PC-9 (cell line): ENCODE measurements at regions not wholly inside any gene's neighbourhood (a gene's known extent, or its start where the extent isn't known, plus 50 kb on each side); places are given as distances from the start of the nearest gene placed in this dataset.

Experiments used
- EZH2 ChIP-seq: fragments of 200-600 bp; sonication (generic); IDR thresholded peaks from 2 replicates; pipeline ENCODE4 v1.8.0; 2017; ENCODE audit warnings: antibody characterized with exemption, low read depth
- TF ChIP-seq, protein P1 (sequence below): fragments of 200-600 bp; sonication (generic); conservative IDR thresholded peaks from 2 replicates; pipeline ENCODE4 v1.6.1; 2017; ENCODE audit warnings: mixed run types, antibody characterized with exemption, mild to moderate bottlenecking, moderate library complexity

DNA sequence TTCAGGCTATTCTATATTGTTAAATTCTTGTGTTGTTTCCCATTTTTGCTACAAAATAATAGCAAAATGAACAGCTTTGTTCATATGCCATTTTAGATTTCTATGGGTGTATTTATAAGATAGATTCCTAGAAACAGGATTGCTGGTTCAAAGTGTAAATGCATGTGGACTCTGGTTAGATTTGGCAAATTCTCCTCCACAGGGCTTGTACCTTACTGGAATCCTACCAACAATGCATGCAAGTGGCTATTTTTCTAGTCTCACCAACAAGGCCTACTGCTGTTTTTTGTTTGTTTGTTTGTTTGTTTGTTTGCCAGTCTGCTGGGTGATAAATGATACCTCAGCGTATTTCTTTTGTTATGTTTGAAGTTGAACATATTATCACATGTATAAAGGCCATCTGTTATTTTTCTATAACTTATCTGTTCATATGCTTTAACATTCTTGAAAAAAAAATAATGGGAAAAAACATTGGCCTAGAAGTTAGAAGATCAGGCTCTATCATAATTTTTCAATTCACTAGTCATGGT is 87.1 kb upstream of the AHR start:
- TF ChIP-seq, protein P1, sequence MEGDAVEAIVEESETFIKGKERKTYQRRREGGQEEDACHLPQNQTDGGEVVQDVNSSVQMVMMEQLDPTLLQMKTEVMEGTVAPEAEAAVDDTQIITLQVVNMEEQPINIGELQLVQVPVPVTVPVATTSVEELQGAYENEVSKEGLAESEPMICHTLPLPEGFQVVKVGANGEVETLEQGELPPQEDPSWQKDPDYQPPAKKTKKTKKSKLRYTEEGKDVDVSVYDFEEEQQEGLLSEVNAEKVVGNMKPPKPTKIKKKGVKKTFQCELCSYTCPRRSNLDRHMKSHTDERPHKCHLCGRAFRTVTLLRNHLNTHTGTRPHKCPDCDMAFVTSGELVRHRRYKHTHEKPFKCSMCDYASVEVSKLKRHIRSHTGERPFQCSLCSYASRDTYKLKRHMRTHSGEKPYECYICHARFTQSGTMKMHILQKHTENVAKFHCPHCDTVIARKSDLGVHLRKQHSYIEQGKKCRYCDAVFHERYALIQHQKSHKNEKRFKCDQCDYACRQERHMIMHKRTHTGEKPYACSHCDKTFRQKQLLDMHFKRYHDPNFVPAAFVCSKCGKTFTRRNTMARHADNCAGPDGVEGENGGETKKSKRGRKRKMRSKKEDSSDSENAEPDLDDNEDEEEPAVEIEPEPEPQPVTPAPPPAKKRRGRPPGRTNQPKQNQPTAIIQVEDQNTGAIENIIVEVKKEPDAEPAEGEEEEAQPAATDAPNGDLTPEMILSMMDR: no peak
- TF ChIP-seq EZH2: no peak
